ENCODE measurements at regions not wholly inside any gene's neighbourhood (a gene's known extent, or its start where the extent isn't known, plus 50 kb on each side); places are given as distances from the start of the nearest gene placed in this dataset.
"Not testable (repeated sequence)": the region's sequence is repeated elsewhere in the genome, so short reads cannot be mapped to it uniquely, and the experiment has no call there.

- DNase-seq (ENCODE audit: low spot score), result peak; percentile 22
Observed at GRCh38 chr2:22355816-22356433, 1029.1 kb upstream of the KLHL29 start.

- DNase-seq (ENCODE audit: low spot score), result no peak
Observed at GRCh38 chr2:22359071-22359672, 1025.8 kb upstream of the KLHL29 start.

- no peak for DNase-seq (ENCODE audit: low spot score)
Observed at GRCh38 chr2:22360735-22361374, 1024.1 kb upstream of the KLHL29 start.

GRCh38 chr2:22361571-22361970, 1023.4 kb upstream of the KLHL29 start:
- DNase-seq (ENCODE audit: low spot score), result no peak

- DNase-seq (ENCODE audit: low spot score), result no peak
Observed at GRCh38 chr2:22375096-22375495, 1009.9 kb upstream of the KLHL29 start.

GRCh38 chr2:22377268-22377667, 1007.7 kb upstream of the KLHL29 start:
- DNase-seq (ENCODE audit: low spot score), result no peak

GRCh38 chr2:22382479-22383169, 1002.4 kb upstream of the KLHL29 start:
- peak; percentile 1 for DNase-seq (ENCODE audit: low spot score)

GRCh38 chr2:22397847-22398246, 987.1 kb upstream of the KLHL29 start:
- DNase-seq (ENCODE audit: low spot score), result no peak

- DNase-seq (ENCODE audit: low spot score), result no peak
Observed at GRCh38 chr2:22403748-22404147, 981.2 kb upstream of the KLHL29 start.

- no peak for DNase-seq (ENCODE audit: low spot score)
Observed at GRCh38 chr2:22406625-22407024, 978.4 kb upstream of the KLHL29 start.

- DNase-seq (ENCODE audit: low spot score), result no peak
Observed at GRCh38 chr2:22420076-22420475, 964.9 kb upstream of the KLHL29 start.

- no peak for DNase-seq (ENCODE audit: low spot score)
Observed at GRCh38 chr2:22442051-22442450, 942.9 kb upstream of the KLHL29 start.

GRCh38 chr2:22444281-22444680, 940.7 kb upstream of the KLHL29 start:
- DNase-seq (ENCODE audit: low spot score), result no peak

- no peak for DNase-seq (ENCODE audit: low spot score)
Observed at GRCh38 chr2:22449696-22450095, 935.3 kb upstream of the KLHL29 start.

GRCh38 chr2:22450831-22451230, 934.1 kb upstream of the KLHL29 start:
- DNase-seq (ENCODE audit: low spot score), result no peak

- DNase-seq (ENCODE audit: low spot score), result no peak
Observed at GRCh38 chr2:22454826-22455485, 930.0 kb upstream of the KLHL29 start.

GRCh38 chr2:22458440-22458839, 926.5 kb upstream of the KLHL29 start:
- DNase-seq (ENCODE audit: low spot score), result no peak

- DNase-seq (ENCODE audit: low spot score), result not testable (repeated sequence)
Observed at GRCh38 chr2:22475103-22475502, 909.9 kb upstream of the KLHL29 start.

GRCh38 chr2:22478329-22478728, 906.6 kb upstream of the KLHL29 start:
- DNase-seq (ENCODE audit: low spot score), result no peak

GRCh38 chr2:22481486-22482259, 903.3 kb upstream of the KLHL29 start:
- DNase-seq (ENCODE audit: low spot score), result no peak

GRCh38 chr2:22483036-22483435, 901.9 kb upstream of the KLHL29 start:
- DNase-seq (ENCODE audit: low spot score), result no peak

- no peak for DNase-seq (ENCODE audit: low spot score)
Observed at GRCh38 chr2:22485486-22485885, 899.5 kb upstream of the KLHL29 start.
